PC-3 (cell line): ENCODE measurements at regions not wholly inside any gene's neighbourhood (a gene's known extent, or its start where the extent isn't known, plus 50 kb on each side); places are given as distances from the start of the nearest gene placed in this dataset.

Experiments
- EZH2 ChIP-seq: fragments of 300-600 bp; sonication (generic); IDR thresholded peaks from one replicate; pipeline ENCODE4 v1.6.1; 2017; ENCODE audit warnings: antibody characterized with exemption, mild to moderate bottlenecking, low read length; ENCODE audit not compliant: unreplicated experiment
- TF ChIP-seq, protein P1 (sequence below): fragments of 300-600 bp; sonication (generic); conservative IDR thresholded peaks from 2 replicates; pipeline ENCODE4 v1.5.1; 2017; ENCODE audit warnings: antibody characterized with exemption, low read depth, mild to moderate bottlenecking, low read length

DNA sequence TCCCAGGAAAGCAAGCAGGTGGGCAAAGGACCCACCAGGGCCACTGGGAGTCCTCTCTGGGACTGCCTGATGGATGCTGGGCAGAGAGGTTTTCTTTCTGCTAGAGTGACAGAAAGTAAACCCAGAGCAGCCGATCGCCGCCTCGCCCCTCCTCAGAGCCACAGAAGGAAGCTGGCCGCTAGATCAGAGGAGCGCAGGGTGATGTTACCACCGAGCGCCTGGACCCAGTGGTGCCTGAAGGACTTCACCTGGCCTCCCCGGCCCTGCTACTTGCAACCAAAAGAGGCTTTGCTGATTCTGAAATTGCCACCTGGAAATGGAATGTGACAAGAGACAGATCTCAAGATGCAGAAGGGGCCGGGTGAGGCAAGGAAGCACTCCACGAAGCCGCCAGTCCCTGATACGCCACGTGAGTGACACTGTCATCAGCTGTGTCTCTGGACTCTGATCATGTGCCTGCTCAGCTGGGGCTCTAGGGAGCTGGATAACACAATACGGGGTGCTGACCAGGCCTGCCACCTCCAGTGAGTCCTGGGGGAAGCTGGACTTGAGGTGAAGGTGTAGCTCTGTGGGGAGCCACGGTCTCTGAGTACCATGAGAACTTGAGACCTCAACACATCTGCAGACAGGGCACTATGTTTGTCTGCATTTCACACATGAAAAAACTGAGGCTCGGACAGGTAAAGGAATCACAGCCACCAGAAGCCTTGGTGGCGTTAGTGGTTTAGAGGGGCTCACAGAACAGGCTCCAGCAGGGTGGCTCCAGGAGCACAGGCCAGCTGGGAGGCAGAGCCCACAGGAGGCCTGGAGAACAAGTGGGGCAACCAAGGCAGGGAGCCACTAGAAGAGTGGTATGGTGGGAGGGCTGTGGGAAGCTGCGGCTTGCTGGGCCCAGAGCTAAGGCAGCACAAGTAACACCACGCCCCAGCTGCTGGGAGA lies 137.9 kb upstream of the PRR20G start:
- TF ChIP-seq, protein P1, sequence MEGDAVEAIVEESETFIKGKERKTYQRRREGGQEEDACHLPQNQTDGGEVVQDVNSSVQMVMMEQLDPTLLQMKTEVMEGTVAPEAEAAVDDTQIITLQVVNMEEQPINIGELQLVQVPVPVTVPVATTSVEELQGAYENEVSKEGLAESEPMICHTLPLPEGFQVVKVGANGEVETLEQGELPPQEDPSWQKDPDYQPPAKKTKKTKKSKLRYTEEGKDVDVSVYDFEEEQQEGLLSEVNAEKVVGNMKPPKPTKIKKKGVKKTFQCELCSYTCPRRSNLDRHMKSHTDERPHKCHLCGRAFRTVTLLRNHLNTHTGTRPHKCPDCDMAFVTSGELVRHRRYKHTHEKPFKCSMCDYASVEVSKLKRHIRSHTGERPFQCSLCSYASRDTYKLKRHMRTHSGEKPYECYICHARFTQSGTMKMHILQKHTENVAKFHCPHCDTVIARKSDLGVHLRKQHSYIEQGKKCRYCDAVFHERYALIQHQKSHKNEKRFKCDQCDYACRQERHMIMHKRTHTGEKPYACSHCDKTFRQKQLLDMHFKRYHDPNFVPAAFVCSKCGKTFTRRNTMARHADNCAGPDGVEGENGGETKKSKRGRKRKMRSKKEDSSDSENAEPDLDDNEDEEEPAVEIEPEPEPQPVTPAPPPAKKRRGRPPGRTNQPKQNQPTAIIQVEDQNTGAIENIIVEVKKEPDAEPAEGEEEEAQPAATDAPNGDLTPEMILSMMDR = no peak
- no peak for TF ChIP-seq EZH2
